Amygdala (tissue), 56 donors: ENCODE measurements at regions not wholly inside any gene's neighbourhood (a gene's known extent, or its start where the extent isn't known, plus 50 kb on each side); places are given as distances from the start of the nearest gene placed in this dataset.
"Not testable (repeated sequence)": the region's sequence is repeated elsewhere in the genome, so short reads cannot be mapped to it uniquely, and the experiment has no call there.

Source experiments
- DNase-seq, 56 donors: peaks; one replicate each; lab custom pipeline; 2025; lab: John Stamatoyannopoulos, UW

GRCh38 chr1:5616366-5617178, 375.7 kb downstream of the NPHP4 start:
- no peak for DNase-seq

- DNase-seq = no peak
Measured at GRCh38 chr1:5615076-5615475, 377.1 kb downstream of the NPHP4 start.

GRCh38 chr1:5613900-5614299, 378.3 kb downstream of the NPHP4 start:
- no peak for DNase-seq

- no peak for DNase-seq
Measured at GRCh38 chr1:5611851-5612250, 380.4 kb downstream of the NPHP4 start.

GRCh38 chr1:5611431-5611830, 380.8 kb downstream of the NPHP4 start:
- no peak for DNase-seq

- no peak for DNase-seq
Measured at GRCh38 chr1:5610432-5610831, 381.8 kb downstream of the NPHP4 start.

- DNase-seq = no peak
Measured at GRCh38 chr1:5603353-5604104, 388.7 kb downstream of the NPHP4 start.

- not testable (repeated sequence) for DNase-seq
Measured at GRCh38 chr1:5602718-5603117, 389.5 kb downstream of the NPHP4 start.

GRCh38 chr1:5601516-5601915, 390.7 kb downstream of the NPHP4 start:
- no peak for DNase-seq

- no peak for DNase-seq
Measured at GRCh38 chr1:5599541-5599940, 392.7 kb downstream of the NPHP4 start.

- DNase-seq = no peak
Measured at GRCh38 chr1:5598824-5599395, 393.3 kb downstream of the NPHP4 start.

GRCh38 chr1:5597991-5598823, 394.0 kb downstream of the NPHP4 start:
- no peak for DNase-seq

GRCh38 chr1:5597171-5597850, 394.9 kb downstream of the NPHP4 start:
- no peak for DNase-seq

GRCh38 chr1:5596651-5597050, 395.6 kb downstream of the NPHP4 start:
- no peak for DNase-seq

GRCh38 chr1:5595531-5596170, 396.6 kb downstream of the NPHP4 start:
- DNase-seq = no peak

- no peak for DNase-seq
Measured at GRCh38 chr1:5594056-5594956, 397.9 kb downstream of the NPHP4 start.

GRCh38 chr1:5590717-5591116, 401.5 kb downstream of the NPHP4 start:
- no peak for DNase-seq

- DNase-seq = no peak
Measured at GRCh38 chr1:5586629-5587028, 405.6 kb downstream of the NPHP4 start.

GRCh38 chr1:5585256-5585655, 407.0 kb downstream of the NPHP4 start:
- no peak for DNase-seq
